Hepatocyte (in vitro differentiated cells): ENCODE measurements at regions not wholly inside any gene's neighbourhood (a gene's known extent, or its start where the extent isn't known, plus 50 kb on each side); places are given as distances from the start of the nearest gene placed in this dataset.
A peak's percentile ranks its signal among the peaks of the same experiment; 100 is the strongest.
"Not testable (repeated sequence)": the region's sequence is repeated elsewhere in the genome, so short reads cannot be mapped to it uniquely, and the experiment has no call there.

Source experiments
- DNase-seq: peaks from one replicate; pipeline ENCODE4 v3.0.0-alpha.2; 2016; ENCODE audit warnings: low spot score
- H2AFZ ChIP-seq: fragments of 200-600 bp; sonication (generic); 2 replicates; pipeline ENCODE4 v1.6.0; 2016; ENCODE audit warnings: antibody characterized with exemption, mild to moderate bottlenecking
- H3K27ac ChIP-seq: fragments of 200-600 bp; sonication (generic); 2 replicates; pipeline ENCODE4 v1.5.1; 2016; ENCODE audit warnings: mild to moderate bottlenecking
- H3K27me3 ChIP-seq: fragments of 200-600 bp; sonication (generic); 2 replicates; pipeline ENCODE4 v1.6.1; 2016
- H3K36me3 ChIP-seq: fragments of 200-600 bp; sonication (generic); replicated peaks from 2 replicates; pipeline ENCODE4 v1.5.1; 2016; ENCODE audit warnings: low read depth; ENCODE audit not compliant: insufficient read depth
- H3K4me1 ChIP-seq: fragments of 200-600 bp; sonication (generic); 2 replicates; pipeline ENCODE4 v1.5.1; 2016; ENCODE audit warnings: mild to moderate bottlenecking, moderate library complexity; ENCODE audit not compliant: insufficient read depth
- H3K4me2 ChIP-seq: fragments of 200-600 bp; sonication (generic); 2 replicates; pipeline ENCODE4 v1.6.0; 2016
- H3K4me3 ChIP-seq: fragments of 200-600 bp; sonication (generic); 2 replicates; pipeline ENCODE4 v1.5.1; 2016; ENCODE audit warnings: mild to moderate bottlenecking
- H3K79me2 ChIP-seq: fragments of 200-600 bp; sonication (generic); 2 replicates; pipeline ENCODE4 v1.6.0; 2017; ENCODE audit warnings: mild to moderate bottlenecking
- H3K9me2 ChIP-seq: fragments of 200-600 bp; sonication (generic); replicated peaks from 2 replicates; pipeline ENCODE4 v1.6.0; 2017; ENCODE audit warnings: mild to moderate bottlenecking; ENCODE audit not compliant: insufficient read depth
- H3K9me3 ChIP-seq: fragments of 200-600 bp; sonication (generic); 2 replicates; pipeline ENCODE4 v1.5.1; 2016; ENCODE audit warnings: low read depth, mild to moderate bottlenecking
- H4K20me1 ChIP-seq: fragments of 200-600 bp; sonication (generic); 2 replicates; pipeline ENCODE4 v1.6.0; 2016; ENCODE audit warnings: mild to moderate bottlenecking; ENCODE audit not compliant: insufficient read depth, poor library complexity, severe bottlenecking
- CTCF ChIP-seq: fragments of 200-600 bp; sonication (generic); IDR thresholded peaks from 2 replicates; pipeline ENCODE4 v1.5.1; 2016; ENCODE audit warnings: antibody characterized with exemption, mild to moderate bottlenecking; ENCODE audit not compliant: poor library complexity
- EZH2 ChIP-seq: fragments of 200-600 bp; sonication (generic); IDR thresholded peaks from 2 replicates; pipeline ENCODE4 v1.6.1; 2016; ENCODE audit warnings: antibody characterized with exemption, mild to moderate bottlenecking, borderline replicate concordance
- EZH2phosphoT487 ChIP-seq: fragments of 200-600 bp; sonication (generic); IDR thresholded peaks from one replicate; pipeline ENCODE4 v1.6.1; 2018; ENCODE audit warnings: antibody characterized with exemption, mild to moderate bottlenecking, low read depth, moderate library complexity; ENCODE audit not compliant: unreplicated experiment, severe bottlenecking
- WGBS: methylation state at CpG from one replicate; pipeline ENCODE4 v1.1.6; 2016; ENCODE audit warnings: low lambda C conversion rate; ENCODE audit errors: missing lambda C conversion rate; 5-methylcytosine and 5-hydroxymethylcytosine counted together

GRCh38 chr6:137389150-137389704 is 105.0 kb downstream of the OLIG3 start:
- Histone ChIP-seq H3K9me2 (no peaks in the 10 kb centered on the region), H3K4me1 (peaks cover 9% of the 10 kb centered on the region), H3K27me3 (no peaks in the 10 kb centered on the region), H2AFZ (no peak overlapping the region), H3K4me3 (no peak overlapping the region), H3K9me3 (no peaks in the 10 kb centered on the region), H3K79me2 (no peaks in the 10 kb centered on the region), H3K4me2 (no peak overlapping the region), H3K36me3 (no peaks in the 10 kb centered on the region), H3K27ac (no peak overlapping the region), H4K20me1 (no peaks in the 10 kb centered on the region)
- 41% methylated on average over 6 of the region's 6 CpGs for WGBS
- peak; percentile 28 for DNase-seq
- TF ChIP-seq EZH2 (no peak), CTCF (no peak), EZH2phosphoT487 (no peak)

DNA sequence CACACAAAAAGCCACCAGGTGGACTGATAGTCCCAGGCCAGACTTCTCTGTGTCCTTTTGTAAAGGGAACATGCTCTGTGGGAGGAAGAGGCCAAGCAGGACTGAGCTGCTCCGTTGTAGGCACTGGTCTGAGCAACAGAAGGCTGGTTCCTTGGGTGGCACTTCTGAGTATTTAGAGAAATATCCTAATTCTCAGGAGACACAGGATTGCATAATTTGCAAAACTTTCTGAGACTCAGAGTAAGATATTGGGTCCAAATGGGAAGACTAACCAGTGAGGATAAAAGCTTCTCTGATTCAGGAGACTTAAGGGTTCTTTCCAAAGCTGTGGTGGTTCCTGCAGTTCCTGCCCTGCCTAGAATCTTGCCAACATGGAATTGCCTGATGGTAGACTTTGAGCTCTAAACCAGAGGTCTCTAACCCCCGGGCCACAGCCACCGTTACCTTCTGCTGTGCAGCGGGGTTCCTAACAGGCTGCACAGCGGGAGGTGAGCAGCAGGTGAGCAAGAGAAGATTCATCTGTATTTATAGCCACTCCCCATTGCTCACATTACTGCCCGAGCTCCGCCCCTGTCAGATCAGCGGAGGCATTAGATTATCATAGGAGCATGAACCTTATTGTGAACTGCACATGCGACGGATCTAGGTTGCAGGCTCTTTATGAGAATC is 107.0 kb downstream of the OLIG3 start:
- DNase-seq, result no peak
- Histone ChIP-seq H3K9me2 (no peaks in the 10 kb centered on the region), H3K36me3 (no peaks in the 10 kb centered on the region), H3K9me3 (no peaks in the 10 kb centered on the region), H3K4me2 (no peak overlapping the region), H3K4me3 (no peak overlapping the region), H2AFZ (no peak overlapping the region), H3K27me3 (no peaks in the 10 kb centered on the region), H3K27ac (no peak overlapping the region), H4K20me1 (no peaks in the 10 kb centered on the region), H3K79me2 (no peaks in the 10 kb centered on the region), H3K4me1 (peaks cover 9% of the 10 kb centered on the region)
- TF ChIP-seq EZH2phosphoT487 (no peak), CTCF (no peak), EZH2 (no peak)
- WGBS, result 77% methylated on average over 10 of the region's 10 CpGs

DNA sequence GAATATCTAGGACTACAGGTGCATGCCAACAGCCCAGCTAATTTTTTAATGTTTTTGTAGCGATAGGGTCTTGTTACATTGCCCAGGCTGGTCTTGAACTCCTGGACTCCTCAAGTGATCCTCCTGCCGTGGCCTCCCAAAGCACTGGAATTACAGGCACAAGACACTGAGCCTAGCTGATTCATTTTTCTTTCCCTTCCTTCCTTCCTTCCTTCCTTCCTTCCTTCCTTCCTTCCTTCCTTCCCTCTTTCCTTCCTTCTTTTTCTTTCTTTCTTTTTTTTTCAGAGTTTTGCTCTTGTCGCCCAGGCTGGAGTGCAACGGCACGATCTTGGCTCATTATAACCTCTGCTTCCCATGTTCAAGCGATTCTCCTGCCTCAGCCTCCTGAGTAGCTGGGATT is 110.9 kb downstream of the OLIG3 start:
- H3K4me2 ChIP-seq, H3K27me3 ChIP-seq, H3K9me3 ChIP-seq, H4K20me1 ChIP-seq, H3K36me3 ChIP-seq, H3K4me3 ChIP-seq, H3K9me2 ChIP-seq, H3K4me1 ChIP-seq, DNase-seq, H2AFZ ChIP-seq, H3K79me2 ChIP-seq, H3K27ac ChIP-seq: not testable (repeated sequence)
- 95% methylated on average over 6 of the region's 6 CpGs for WGBS

DNA sequence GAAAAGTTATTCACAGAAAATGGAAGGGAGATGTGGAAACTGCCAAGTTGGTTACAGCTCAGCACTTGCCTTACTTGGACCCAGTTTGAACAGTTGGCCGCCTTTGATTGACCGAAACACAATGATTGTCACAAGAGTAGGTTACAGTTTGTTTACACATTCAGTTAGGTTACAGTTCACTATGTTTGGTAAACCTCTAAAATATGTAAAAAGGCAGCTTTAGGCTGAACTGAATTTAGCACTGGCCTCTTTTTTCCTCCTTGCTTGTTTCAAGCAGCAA is 116.2 kb downstream of the OLIG3 start:
- Histone ChIP-seq H3K9me2 (no peaks in the 10 kb centered on the region), H3K79me2 (no peaks in the 10 kb centered on the region), H2AFZ (no peak overlapping the region), H3K4me3 (no peak overlapping the region), H3K27ac (no peak overlapping the region), H3K36me3 (no peaks in the 10 kb centered on the region), H3K4me2 (no peak overlapping the region), H3K9me3 (no peaks in the 10 kb centered on the region), H4K20me1 (no peaks in the 10 kb centered on the region), H3K4me1 (no peaks in the 10 kb centered on the region), H3K27me3 (no peaks in the 10 kb centered on the region)
- no peak for TF ChIP-seq CTCF
- no peak for TF ChIP-seq EZH2phosphoT487
- no peak for TF ChIP-seq EZH2
- DNase-seq, result no peak
- WGBS, result 95% methylated on average over 2 of the region's 2 CpGs
